ENCODE measurements at regions not wholly inside any gene's neighbourhood (a gene's known extent, or its start where the extent isn't known, plus 50 kb on each side); places are given as distances from the start of the nearest gene placed in this dataset.

- Histone ChIP-seq H3K4me1 (replicated peaks in 1 of 4; ENCODE audit: control insufficient read depth in 3 of 4, insufficient read depth in 4 of 4, low read length in 3 of 4) (no peaks in the 10 kb centered on the region), H4K91ac (replicated peaks; ENCODE audit: insufficient read length, low read length) (no peak overlapping the region), H2AK5ac (ENCODE audit: low read depth, low read length) (no peak overlapping the region), H4K5ac (ENCODE audit: insufficient read length, low read depth, low read length) (no peak overlapping the region), H3K23ac (ENCODE audit: insufficient read length) (no peak overlapping the region), H3K9me3 (ENCODE audit: insufficient read depth in 2 of 2, low read depth in 1 of 2, low read length in 1 of 2) (no peaks in the 10 kb centered on the region), H2BK20ac (ENCODE audit: low read length) (no peak overlapping the region), H3K4me2 (ENCODE audit: insufficient read depth in 1 of 2, low read depth in 2 of 2, low read length in 2 of 2) (no peak overlapping the region), H3K56ac (replicated peaks; ENCODE audit: insufficient read length, low read depth, low read length) (no peak overlapping the region), H3K14ac (ENCODE audit: insufficient read length) (no peak overlapping the region), H2BK12ac (ENCODE audit: low read depth, low read length) (no peak overlapping the region), H2BK120ac (replicated peaks; ENCODE audit: low read depth, low read length) (no peak overlapping the region), H2BK15ac (ENCODE audit: low read length) (no peak overlapping the region), H3K23me2 (ENCODE audit: low read depth, low read length) (no peaks in the 10 kb centered on the region), H3K4me3 (ENCODE audit: extremely low read depth in 1 of 4, insufficient read depth in 2 of 4, low read depth in 3 of 4, low read length in 4 of 4) (no peak overlapping the region), H2AFZ (ENCODE audit: low read length) (no peak overlapping the region), H3K79me2 (ENCODE audit: control insufficient read depth in 1 of 2, insufficient read depth in 2 of 2, low read length in 2 of 2) (no peaks in the 10 kb centered on the region), H3K27ac (ENCODE audit: low read depth, low read length) (no peak overlapping the region), H3K79me1 (ENCODE audit: low read depth, low read length) (no peaks in the 10 kb centered on the region), H3K18ac (ENCODE audit: extremely low read depth, low read length) (no peak overlapping the region), H2BK5ac (ENCODE audit: low read depth, low read length) (no peak overlapping the region), H4K20me1 (replicated peaks in 1 of 2; ENCODE audit: control insufficient read depth in 1 of 2, insufficient read depth in 2 of 2, low read length in 2 of 2) (no peaks in the 10 kb centered on the region), H3K9ac (replicated peaks in 1 of 4; ENCODE audit: extremely low read depth in 1 of 4, low read depth in 3 of 4, low read length in 3 of 4) (no peak overlapping the region), H3K4ac (replicated peaks; ENCODE audit: insufficient read length, low read depth, low read length) (no peak overlapping the region), H4K8ac (ENCODE audit: extremely low read depth, insufficient read depth, low read length) (no peak overlapping the region), H3K27me3 (replicated peaks in 1 of 4; ENCODE audit: control insufficient read depth in 3 of 4, extremely low read depth in 1 of 4, insufficient read depth in 3 of 4, low read length in 3 of 4) (no peaks in the 10 kb centered on the region), H3K36me3 (ENCODE audit: control insufficient read depth in 2 of 4, insufficient read depth in 4 of 4, low read length in 3 of 4) (no peaks in the 10 kb centered on the region)
- ChIA-PET CTCF (ENCODE audit: partially characterized antibody) (interaction anchor here (1.0 to 1.5 kb wide), 2 partner anchors 12 to 71 kb away, joined by 3 to 4 read pairs; no protein-coding TSS in a partner anchor), POLR2A (ENCODE audit: partially characterized antibody) (no interaction called here)
- FAIRE-seq: no peak
- DNase-seq (ENCODE audit: low read depth in 1 of 2, low spot score in 2 of 2): no peak
- WGBS, 2 experiments (ENCODE audit: extremely low coverage in 1 of 2, insufficient coverage in 1 of 2, insufficient read length in 1 of 2, insufficient replicate concordance in 2 of 2, low coverage in 1 of 2, low lambda C conversion rate in 2 of 2, missing lambda C conversion rate in 1 of 2): 95% methylated on average over 4 of the region's 4 CpGs; no CpG with 5 or more reads in 1 of the 2 experiments
- TF ChIP-seq JUND (IDR thresholded peaks at IDR 0.05; ENCODE audit: low read length) (no peak), CTCF (IDR thresholded peaks at IDR 0.05; ENCODE audit: control extremely low read depth in 1 of 3, insufficient read depth in 1 of 3, low read depth in 1 of 3, low read length in 3 of 3) (no peak), POLR2A (IDR thresholded peaks at IDR 0.05; ENCODE audit: control extremely low read depth in 1 of 2, low read depth in 2 of 2, low read length in 2 of 2) (no peak), ASH2L (IDR thresholded peaks at IDR 0.05; ENCODE audit: low read length) (no peak), KDM1A (IDR thresholded peaks at IDR 0.05; ENCODE audit: borderline replicate concordance, low read length) (no peak), RXRA (IDR thresholded peaks at IDR 0.05; ENCODE audit: insufficient read depth, low read depth, low read length) (no peak), PHF8 (conservative IDR thresholded peaks at IDR 0.05; ENCODE audit: low read depth, low read length) (no peak), YY1 (IDR thresholded peaks at IDR 0.05; ENCODE audit: low read depth, low read length) (no peak), TAF1 (IDR thresholded peaks at IDR 0.05; ENCODE audit: low read depth, low read length) (no peak), SIX5 (IDR thresholded peaks at IDR 0.05; ENCODE audit: low read depth, low read length) (no peak), EP300 (IDR thresholded peaks at IDR 0.05; ENCODE audit: borderline replicate concordance in 1 of 2, low read depth in 2 of 2, low read length in 2 of 2) (no peak), MAFK (IDR thresholded peaks at IDR 0.05; ENCODE audit: low read depth, low read length) (no peak), POU5F1 (IDR thresholded peaks at IDR 0.05; ENCODE audit: low read depth, low read length) (no peak), NRF1 (IDR thresholded peaks at IDR 0.05; ENCODE audit: low read depth, low read length) (no peak)
These were observed 513.9 kb upstream of the NR2F2 start for GRCh38 chr15:95816591-95816990.

Data from H1 (cell line).